ENCODE measurements at regions not wholly inside any gene's neighbourhood (a gene's known extent, or its start where the extent isn't known, plus 50 kb on each side); places are given as distances from the start of the nearest gene placed in this dataset.

- no peak for DNase-seq
These were observed 147.4 kb downstream of the IL15 start for GRCh38 chr4:141783770-141784169.

- no peak for DNase-seq
These were observed 150.6 kb downstream of the IL15 start for GRCh38 chr4:141786946-141787345.

DNA sequence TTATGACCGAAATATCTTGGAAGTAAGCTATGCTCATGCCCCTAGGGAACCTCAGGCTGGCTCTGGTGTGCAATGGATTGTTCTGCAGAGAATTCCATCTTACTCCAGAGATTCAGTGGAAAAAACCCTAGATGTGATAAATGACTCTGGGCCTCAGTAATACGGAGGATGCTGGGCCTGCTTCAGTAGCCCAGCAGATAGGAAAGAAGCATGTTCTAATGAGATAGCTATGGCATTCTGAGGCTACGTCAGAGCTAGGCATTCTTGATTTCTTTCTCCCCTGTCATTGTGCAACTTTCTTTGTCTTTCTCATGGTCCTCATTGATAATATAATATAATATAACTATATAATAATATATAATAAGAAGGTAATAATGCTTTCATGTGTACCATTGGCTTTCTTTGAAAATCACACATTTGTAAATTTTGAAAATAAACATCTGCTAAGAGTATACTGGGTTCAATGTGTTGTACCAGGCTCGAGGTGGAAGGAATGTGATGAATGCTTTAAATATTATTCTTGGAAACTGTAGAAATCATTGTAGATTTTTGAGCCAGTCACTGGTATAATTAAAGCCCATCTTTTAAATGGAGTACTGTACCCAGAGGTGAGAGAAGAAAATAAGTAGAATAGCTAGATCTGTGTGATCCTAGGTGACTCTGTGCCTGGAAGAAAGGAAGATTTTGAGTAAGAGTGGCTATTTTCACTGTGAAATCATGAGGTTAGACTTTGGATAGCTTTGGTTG lies 152.0 kb downstream of the IL15 start:
- DNase-seq: no peak

DNA sequence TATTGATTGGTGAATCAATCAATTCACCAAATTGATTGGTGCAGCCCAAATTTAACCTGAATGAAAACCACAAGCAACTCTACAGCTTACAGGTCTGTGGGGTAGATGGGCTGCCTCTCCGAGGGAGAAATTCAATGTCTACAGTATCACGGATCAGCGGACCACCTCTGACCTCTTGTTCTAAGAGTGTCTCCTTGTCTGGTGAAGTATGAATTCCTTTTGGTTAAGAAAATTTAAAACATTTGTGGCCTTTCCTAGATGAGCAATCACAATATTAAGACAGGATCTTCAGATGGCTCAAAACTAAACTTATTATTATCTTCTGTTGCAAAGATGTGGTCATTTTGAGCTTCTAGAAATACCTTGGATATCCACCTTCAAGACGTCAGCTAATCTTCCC lies 153.3 kb downstream of the IL15 start:
- DNase-seq: no peak

DNA sequence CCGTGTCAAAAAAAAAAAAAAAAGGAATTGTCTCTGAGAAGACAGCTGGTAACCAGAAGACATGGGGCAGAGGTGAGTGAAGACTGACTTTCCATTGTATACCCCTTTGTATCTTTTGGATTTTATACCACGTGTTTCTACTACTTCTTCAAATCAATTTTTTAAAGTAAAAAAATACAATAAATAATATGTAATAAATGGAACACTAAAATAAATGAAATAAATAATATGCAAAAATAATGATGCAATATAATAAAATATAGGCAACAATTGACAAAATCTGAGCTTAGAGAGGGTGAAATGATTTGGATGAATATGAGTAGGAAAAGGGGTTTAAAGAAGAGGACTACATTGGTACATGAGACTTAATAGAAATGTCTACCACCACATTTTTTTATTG lies 155.8 kb downstream of the IL15 start:
- no peak for DNase-seq

GRCh38 chr4:141797966-141798365 lies 161.6 kb downstream of the IL15 start:
- DNase-seq: no peak

DNA sequence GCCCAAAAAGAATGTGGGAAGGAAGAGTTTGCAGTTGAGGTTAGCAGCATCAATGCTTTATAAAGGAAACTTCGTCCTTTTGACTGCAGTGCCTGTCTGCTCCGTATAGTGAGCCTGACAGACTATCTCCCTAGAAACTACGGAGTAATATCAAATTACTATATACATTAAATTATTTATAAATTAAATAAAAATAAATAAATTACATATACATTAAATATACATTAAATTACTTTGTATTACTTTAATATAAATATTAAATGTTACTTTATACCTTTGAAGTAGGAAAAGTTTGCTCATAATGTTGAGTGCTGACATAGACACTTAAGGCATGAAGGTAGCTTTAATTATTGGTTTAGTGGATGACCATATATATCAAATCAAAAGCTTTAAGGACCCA lies 165.2 kb downstream of the IL15 start:
- no peak for DNase-seq

- no peak for DNase-seq
These were observed 165.9 kb downstream of the IL15 start for GRCh38 chr4:141802333-141802732.

DNA sequence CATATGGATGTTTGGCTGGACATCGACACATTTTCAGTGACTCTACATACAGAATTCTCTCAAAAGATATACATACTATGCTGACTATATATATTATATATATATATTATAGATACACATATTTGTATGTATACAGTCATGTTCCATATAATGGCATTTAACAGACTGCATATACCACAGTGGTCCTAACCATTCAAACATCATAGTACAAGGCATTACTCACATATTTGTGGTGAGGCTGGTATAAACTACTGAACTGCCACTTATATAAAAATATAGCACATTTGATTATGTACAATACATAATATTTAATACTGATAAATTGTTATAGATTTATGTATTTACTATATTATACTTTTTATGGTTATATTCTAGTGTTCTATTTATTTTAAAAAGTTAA lies 168.5 kb downstream of the IL15 start:
- no peak for DNase-seq

DNA sequence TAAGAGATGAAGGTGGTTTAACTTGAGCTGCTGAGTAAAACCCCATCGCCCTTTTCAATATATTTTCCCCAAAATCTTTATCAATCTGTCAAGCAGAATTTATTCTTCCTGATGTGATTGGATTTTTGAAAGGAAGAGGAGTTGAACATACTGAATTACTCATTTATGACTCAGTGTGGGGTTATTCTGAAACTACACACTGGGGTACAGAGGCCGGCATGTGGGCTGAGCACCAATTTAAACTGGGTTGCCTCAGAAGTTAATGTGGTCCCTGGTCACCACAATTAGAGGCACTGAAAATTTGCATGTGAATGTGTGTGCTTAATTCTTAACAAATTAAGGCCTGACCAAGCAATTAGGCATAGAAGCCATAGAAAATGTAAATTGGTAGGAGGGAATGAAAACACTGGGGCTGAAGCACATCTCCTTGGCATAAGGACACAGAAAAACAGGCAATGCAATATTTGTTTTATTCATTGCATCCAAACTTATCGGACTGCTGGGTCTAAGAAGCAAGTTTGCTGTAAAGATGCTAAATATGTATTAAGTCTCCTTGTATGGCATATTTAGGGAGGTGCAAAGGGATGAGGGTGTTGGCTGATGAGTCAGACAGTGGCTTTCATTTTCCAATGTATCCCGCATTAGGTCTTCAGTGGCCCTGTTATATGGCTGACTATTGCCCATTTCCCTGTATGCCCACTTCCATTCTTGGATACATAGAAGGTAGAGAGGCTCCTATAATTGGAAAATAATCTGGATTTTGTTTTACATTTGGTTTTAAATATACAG lies 170.9 kb downstream of the IL15 start:
- DNase-seq: peak in 1 of 56 donors; percentile 0

GRCh38 chr4:141810038-141810711 lies 173.8 kb downstream of the IL15 start:
- DNase-seq: no peak

- DNase-seq: no peak
These were observed 174.5 kb downstream of the IL15 start for GRCh38 chr4:141810712-141811375.

- no peak for DNase-seq
These were observed 175.8 kb downstream of the IL15 start for GRCh38 chr4:141812158-141812557.

GRCh38 chr4:141814499-141814898 lies 178.1 kb downstream of the IL15 start:
- no peak for DNase-seq

DNA sequence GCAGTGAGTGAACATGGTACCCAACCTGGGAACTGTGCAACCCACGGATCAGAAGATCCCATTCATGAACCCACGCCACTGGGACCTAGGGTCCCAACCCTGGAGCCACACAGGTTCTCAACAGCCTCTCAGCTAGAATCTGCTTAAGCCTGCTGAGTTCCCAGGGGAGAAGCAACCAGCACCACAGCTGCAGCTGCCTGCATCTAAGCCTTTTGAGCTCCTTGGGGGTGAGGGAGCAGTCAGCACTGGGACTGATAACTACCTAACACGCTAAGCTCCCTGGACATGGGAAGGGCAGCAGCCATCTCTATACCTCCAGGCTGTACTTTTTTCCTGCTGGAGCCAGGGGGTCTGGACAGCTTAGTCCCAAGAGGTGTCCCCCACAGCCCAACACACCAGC lies 179.3 kb downstream of the IL15 start:
- peak in 1 of 56 donors; percentile 0 for DNase-seq

DNA sequence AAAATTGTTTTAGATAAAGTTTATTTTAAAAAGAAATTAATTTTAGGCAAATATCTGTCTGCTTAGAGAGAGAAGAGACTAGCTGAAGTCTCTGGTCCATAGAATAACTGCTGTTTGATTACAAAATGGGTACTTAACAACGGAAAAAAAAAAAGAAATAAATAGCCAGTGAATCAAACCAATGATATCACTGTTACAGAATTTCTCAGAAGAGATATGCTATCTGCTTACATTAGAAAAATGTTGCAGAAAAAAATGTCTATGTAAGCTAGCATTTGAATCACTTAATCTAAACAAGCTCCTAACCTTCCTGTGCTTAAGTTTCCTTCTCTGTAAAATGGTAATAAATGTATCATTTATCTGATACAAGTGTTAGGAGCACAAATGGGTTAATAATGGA lies 189.9 kb downstream of the IL15 start:
- DNase-seq: no peak

DNA sequence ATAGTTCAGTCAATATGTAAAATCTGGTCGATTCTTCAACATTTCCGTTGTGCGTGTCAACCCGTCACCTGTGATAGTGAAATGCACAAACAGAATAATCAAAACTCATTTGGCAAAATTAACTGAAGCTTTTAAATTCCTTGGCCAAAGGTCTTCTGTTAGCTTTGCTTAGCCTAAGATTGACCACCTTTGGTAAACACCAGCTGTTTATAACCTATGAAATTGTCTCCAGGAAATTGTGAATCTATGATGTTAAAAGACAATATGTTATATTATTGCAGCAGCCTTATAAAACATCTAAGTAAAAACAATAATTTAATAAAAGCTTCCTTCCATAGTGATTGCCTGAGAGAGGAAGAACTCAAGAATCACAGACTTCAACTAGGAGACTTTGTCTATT lies 196.8 kb downstream of the IL15 start:
- DNase-seq: no peak

GRCh38 chr4:141840299-141840986 lies 204.1 kb downstream of the IL15 start:
- DNase-seq: no peak

- DNase-seq: no peak
These were observed 206.8 kb downstream of the IL15 start for GRCh38 chr4:141843136-141843535.

DNA sequence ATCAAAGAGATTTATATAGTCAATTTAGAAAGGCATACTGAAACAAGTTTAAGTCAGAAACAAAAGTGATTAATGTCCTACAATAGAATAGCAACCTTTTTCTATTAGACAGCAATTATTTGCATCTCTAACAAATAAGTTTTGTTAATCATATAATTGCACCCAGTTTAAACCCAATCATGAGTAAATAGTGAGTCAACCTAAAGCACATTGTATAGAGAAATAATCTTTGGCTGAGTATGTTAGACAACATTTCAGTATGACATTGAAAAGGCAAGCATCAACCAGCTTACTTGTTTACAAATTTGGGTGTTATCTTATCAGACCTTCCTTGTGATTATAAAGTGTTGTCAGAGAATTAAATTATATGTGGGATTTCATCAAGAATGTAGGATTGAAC lies 209.5 kb downstream of the IL15 start:
- no peak for DNase-seq

GRCh38 chr4:141849367-141849766 lies 213.0 kb downstream of the IL15 start:
- DNase-seq: no peak

Data from amygdala (tissue), 56 donors.